Ishikawa (cell line): ENCODE measurements at regions not wholly inside any gene's neighbourhood (a gene's known extent, or its start where the extent isn't known, plus 50 kb on each side); places are given as distances from the start of the nearest gene placed in this dataset.

ENCODE experiments used
- CREB1 ChIP-seq: IDR thresholded peaks from 2 replicates; pipeline ENCODE4 v1.6.1; 2012; ENCODE audit warnings: low read depth
- EGR1 ChIP-seq: IDR thresholded peaks from 2 replicates; pipeline ENCODE4 v1.6.1; 2012
- EP300 ChIP-seq: IDR thresholded peaks from 2 replicates; pipeline ENCODE4 v1.6.1; 2012; ENCODE audit warnings: borderline replicate concordance
- TCF12 ChIP-seq: IDR thresholded peaks from 2 replicates; pipeline ENCODE4 v1.6.1; 2012; ENCODE audit warnings: low read depth
- TF ChIP-seq, protein P1 (sequence below): IDR thresholded peaks from 2 replicates; pipeline ENCODE4 v1.6.1; 2012
- TF ChIP-seq, protein P2 (sequence below): IDR thresholded peaks from 2 replicates; pipeline ENCODE4 v1.6.1; 2012
- TF ChIP-seq, protein P3 (sequence below): IDR thresholded peaks from 2 replicates; pipeline ENCODE4 v1.6.1; 2012; ENCODE audit warnings: low read depth, mild to moderate bottlenecking

DNA sequence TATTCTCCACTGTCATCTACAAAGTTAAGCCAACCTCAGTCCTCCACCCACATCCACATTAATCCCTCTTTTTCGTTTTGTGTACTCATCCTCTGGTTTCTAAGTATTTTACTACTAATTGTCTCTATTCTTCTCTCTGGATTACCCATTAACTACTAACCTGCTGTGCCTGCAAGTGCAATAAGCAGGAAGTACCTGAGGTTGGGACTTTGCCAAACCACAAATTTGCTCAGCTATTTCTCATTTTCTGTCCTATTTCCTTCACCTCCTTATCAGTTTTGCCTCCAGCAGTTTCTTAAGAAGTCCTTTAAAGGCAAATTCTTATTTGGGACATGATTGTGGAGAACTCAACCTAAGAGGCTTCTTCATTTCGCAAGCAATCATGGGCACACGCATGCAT lies 1708.9 kb downstream of the SLITRK5 start:
- TF ChIP-seq, protein P1, sequence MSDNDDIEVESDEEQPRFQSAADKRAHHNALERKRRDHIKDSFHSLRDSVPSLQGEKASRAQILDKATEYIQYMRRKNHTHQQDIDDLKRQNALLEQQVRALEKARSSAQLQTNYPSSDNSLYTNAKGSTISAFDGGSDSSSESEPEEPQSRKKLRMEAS: no peak
- TF ChIP-seq, protein P2, sequence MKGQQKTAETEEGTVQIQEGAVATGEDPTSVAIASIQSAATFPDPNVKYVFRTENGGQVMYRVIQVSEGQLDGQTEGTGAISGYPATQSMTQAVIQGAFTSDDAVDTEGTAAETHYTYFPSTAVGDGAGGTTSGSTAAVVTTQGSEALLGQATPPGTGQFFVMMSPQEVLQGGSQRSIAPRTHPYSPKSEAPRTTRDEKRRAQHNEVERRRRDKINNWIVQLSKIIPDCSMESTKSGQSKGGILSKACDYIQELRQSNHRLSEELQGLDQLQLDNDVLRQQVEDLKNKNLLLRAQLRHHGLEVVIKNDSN: no peak
- TF ChIP-seq CREB1 (no peak), TCF12 (peak; percentile 53; the same call in 1 of the 2 replicates), EGR1 (no peak), EP300 (peak; percentile 53; the same call in 1 of the 2 replicates)
- TF ChIP-seq, protein P3, sequence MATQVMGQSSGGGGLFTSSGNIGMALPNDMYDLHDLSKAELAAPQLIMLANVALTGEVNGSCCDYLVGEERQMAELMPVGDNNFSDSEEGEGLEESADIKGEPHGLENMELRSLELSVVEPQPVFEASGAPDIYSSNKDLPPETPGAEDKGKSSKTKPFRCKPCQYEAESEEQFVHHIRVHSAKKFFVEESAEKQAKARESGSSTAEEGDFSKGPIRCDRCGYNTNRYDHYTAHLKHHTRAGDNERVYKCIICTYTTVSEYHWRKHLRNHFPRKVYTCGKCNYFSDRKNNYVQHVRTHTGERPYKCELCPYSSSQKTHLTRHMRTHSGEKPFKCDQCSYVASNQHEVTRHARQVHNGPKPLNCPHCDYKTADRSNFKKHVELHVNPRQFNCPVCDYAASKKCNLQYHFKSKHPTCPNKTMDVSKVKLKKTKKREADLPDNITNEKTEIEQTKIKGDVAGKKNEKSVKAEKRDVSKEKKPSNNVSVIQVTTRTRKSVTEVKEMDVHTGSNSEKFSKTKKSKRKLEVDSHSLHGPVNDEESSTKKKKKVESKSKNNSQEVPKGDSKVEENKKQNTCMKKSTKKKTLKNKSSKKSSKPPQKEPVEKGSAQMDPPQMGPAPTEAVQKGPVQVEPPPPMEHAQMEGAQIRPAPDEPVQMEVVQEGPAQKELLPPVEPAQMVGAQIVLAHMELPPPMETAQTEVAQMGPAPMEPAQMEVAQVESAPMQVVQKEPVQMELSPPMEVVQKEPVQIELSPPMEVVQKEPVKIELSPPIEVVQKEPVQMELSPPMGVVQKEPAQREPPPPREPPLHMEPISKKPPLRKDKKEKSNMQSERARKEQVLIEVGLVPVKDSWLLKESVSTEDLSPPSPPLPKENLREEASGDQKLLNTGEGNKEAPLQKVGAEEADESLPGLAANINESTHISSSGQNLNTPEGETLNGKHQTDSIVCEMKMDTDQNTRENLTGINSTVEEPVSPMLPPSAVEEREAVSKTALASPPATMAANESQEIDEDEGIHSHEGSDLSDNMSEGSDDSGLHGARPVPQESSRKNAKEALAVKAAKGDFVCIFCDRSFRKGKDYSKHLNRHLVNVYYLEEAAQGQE: no peak
